RWPE2 (cell line): ENCODE measurements at regions not wholly inside any gene's neighbourhood (a gene's known extent, or its start where the extent isn't known, plus 50 kb on each side); places are given as distances from the start of the nearest gene placed in this dataset.

Experiments
- ATAC-seq: fragments of 200-7000 bp; cut with Tn5 transposase; 3 replicates; pipeline ENCODE4 v1.9.1; 2021; ENCODE audit warnings: low read depth
- DNase-seq: peaks from one replicate; pipeline ENCODE4 v3.0.0-alpha.2; 2020; ENCODE audit warnings: low spot score
- H3K27ac ChIP-seq: fragments of 450-650 bp; 2 replicates; pipeline ENCODE4 v1.5.1; 2017; ENCODE audit warnings: mild to moderate bottlenecking; ENCODE audit not compliant: poor library complexity, severe bottlenecking
- H3K27me3 ChIP-seq: fragments of 250-450 bp; sonication (Bioruptor Pico); 2 replicates; pipeline ENCODE4 v1.5.1; 2021; ENCODE audit warnings: mild to moderate bottlenecking, moderate library complexity; ENCODE audit not compliant: insufficient read depth, poor library complexity, severe bottlenecking
- H3K36me3 ChIP-seq: fragments of 250-450 bp; sonication (Bioruptor Pico); 2 replicates; pipeline ENCODE4 v1.5.1; 2020; ENCODE audit warnings: low read depth, mild to moderate bottlenecking, moderate library complexity
- H3K4me1 ChIP-seq: fragments of 250-450 bp; sonication (Bioruptor Pico); 2 replicates; pipeline ENCODE4 v1.5.1; 2021; ENCODE audit warnings: mild to moderate bottlenecking, moderate library complexity; ENCODE audit not compliant: insufficient read depth, poor library complexity, severe bottlenecking
- H3K4me3 ChIP-seq: fragments of 250-450 bp; sonication (Bioruptor Pico); 2 replicates; pipeline ENCODE4 v1.5.1; 2021; ENCODE audit warnings: mild to moderate bottlenecking, moderate library complexity; ENCODE audit not compliant: severe bottlenecking
- H3K9me3 ChIP-seq: fragments of 250-450 bp; sonication (Bioruptor Pico); 2 replicates; pipeline ENCODE4 v1.5.1; 2021; ENCODE audit warnings: mild to moderate bottlenecking, moderate library complexity; ENCODE audit not compliant: severe bottlenecking
- CTCF ChIP-seq: fragments of 450-650 bp; IDR thresholded peaks from one replicate; pipeline ENCODE4 v1.5.1; 2017; ENCODE audit warnings: mild to moderate bottlenecking, moderate library complexity; ENCODE audit not compliant: poor library complexity, severe bottlenecking

- TF ChIP-seq CTCF, result no peak
- Histone ChIP-seq H3K27ac (no peak overlapping the region), H3K9me3 (peaks cover 2% of the 10 kb centered on the region), H3K4me3 (no peak overlapping the region), H3K4me1 (no peaks in the 10 kb centered on the region), H3K36me3 (no peaks in the 10 kb centered on the region), H3K27me3 (no peaks in the 10 kb centered on the region)
- ATAC-seq (no peak), DNase-seq (no peak)
Observed at GRCh38 chr5:19334278-19334677, 653.7 kb downstream of the CDH18 start.

- DNase-seq, result no peak
- Histone ChIP-seq H3K9me3 (no peaks in the 10 kb centered on the region), H3K36me3 (no peaks in the 10 kb centered on the region), H3K27ac (no peak overlapping the region), H3K27me3 (no peaks in the 10 kb centered on the region), H3K4me3 (no peak overlapping the region), H3K4me1 (no peaks in the 10 kb centered on the region)
- no peak for ATAC-seq
- no peak for TF ChIP-seq CTCF
Observed at GRCh38 chr5:19342942-19343341, 645.1 kb downstream of the CDH18 start.

GRCh38 chr5:19352120-19352519 is 635.9 kb downstream of the CDH18 start:
- Histone ChIP-seq H3K9me3 (no peaks in the 10 kb centered on the region), H3K4me3 (no peak overlapping the region), H3K4me1 (no peaks in the 10 kb centered on the region), H3K36me3 (no peaks in the 10 kb centered on the region), H3K27me3 (no peaks in the 10 kb centered on the region), H3K27ac (no peak overlapping the region)
- DNase-seq (no peak), ATAC-seq (no peak)
- TF ChIP-seq CTCF, result no peak

- H3K27me3 ChIP-seq, result no peaks in the 10 kb centered on the region
- no peaks in the 10 kb centered on the region for H3K9me3 ChIP-seq
- no peaks in the 10 kb centered on the region for H3K4me1 ChIP-seq
- ATAC-seq, result no peak
- no peak overlapping the region for H3K27ac ChIP-seq
- DNase-seq, result no peak
- no peak overlapping the region for H3K4me3 ChIP-seq
- H3K36me3 ChIP-seq, result no peaks in the 10 kb centered on the region
- no peak for TF ChIP-seq CTCF
Observed at GRCh38 chr5:19369048-19369447, 619.0 kb downstream of the CDH18 start.

GRCh38 chr5:19369561-19369960 is 618.4 kb downstream of the CDH18 start:
- Histone ChIP-seq H3K27ac (no peak overlapping the region), H3K36me3 (no peaks in the 10 kb centered on the region), H3K27me3 (no peaks in the 10 kb centered on the region), H3K4me1 (no peaks in the 10 kb centered on the region), H3K4me3 (no peak overlapping the region), H3K9me3 (no peaks in the 10 kb centered on the region)
- no peak for TF ChIP-seq CTCF
- ATAC-seq (no peak), DNase-seq (no peak)
